ENCODE measurements at regions not wholly inside any gene's neighbourhood (a gene's known extent, or its start where the extent isn't known, plus 50 kb on each side); places are given as distances from the start of the nearest gene placed in this dataset.

- TF ChIP-seq POLR2AphosphoS5 (IDR thresholded peaks at IDR 0.05; ENCODE audit: low read depth, low read length) (no peak), FOXP2 (optimal IDR thresholded peaks at IDR 0.05; ENCODE audit: borderline replicate concordance, extremely low read depth, extremely low read length, insufficient read depth) (no peak), SIN3A (IDR thresholded peaks at IDR 0.05; ENCODE audit: borderline replicate concordance, insufficient read depth, low read length) (no peak), TAF1 (IDR thresholded peaks at IDR 0.05; ENCODE audit: borderline replicate concordance, insufficient read depth, low read length) (no peak)
- TF ChIP-seq, protein P1, sequence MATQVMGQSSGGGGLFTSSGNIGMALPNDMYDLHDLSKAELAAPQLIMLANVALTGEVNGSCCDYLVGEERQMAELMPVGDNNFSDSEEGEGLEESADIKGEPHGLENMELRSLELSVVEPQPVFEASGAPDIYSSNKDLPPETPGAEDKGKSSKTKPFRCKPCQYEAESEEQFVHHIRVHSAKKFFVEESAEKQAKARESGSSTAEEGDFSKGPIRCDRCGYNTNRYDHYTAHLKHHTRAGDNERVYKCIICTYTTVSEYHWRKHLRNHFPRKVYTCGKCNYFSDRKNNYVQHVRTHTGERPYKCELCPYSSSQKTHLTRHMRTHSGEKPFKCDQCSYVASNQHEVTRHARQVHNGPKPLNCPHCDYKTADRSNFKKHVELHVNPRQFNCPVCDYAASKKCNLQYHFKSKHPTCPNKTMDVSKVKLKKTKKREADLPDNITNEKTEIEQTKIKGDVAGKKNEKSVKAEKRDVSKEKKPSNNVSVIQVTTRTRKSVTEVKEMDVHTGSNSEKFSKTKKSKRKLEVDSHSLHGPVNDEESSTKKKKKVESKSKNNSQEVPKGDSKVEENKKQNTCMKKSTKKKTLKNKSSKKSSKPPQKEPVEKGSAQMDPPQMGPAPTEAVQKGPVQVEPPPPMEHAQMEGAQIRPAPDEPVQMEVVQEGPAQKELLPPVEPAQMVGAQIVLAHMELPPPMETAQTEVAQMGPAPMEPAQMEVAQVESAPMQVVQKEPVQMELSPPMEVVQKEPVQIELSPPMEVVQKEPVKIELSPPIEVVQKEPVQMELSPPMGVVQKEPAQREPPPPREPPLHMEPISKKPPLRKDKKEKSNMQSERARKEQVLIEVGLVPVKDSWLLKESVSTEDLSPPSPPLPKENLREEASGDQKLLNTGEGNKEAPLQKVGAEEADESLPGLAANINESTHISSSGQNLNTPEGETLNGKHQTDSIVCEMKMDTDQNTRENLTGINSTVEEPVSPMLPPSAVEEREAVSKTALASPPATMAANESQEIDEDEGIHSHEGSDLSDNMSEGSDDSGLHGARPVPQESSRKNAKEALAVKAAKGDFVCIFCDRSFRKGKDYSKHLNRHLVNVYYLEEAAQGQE (IDR thresholded peaks at IDR 0.05; ENCODE audit: insufficient read depth in 1 of 2, low read depth in 2 of 2, low read length in 2 of 2) = no peak
Measured at GRCh38 chr1:106277786-106278185, 778.7 kb upstream of the PRMT6 start.
